Esophagus squamous epithelium (tissue), 5 donors: ENCODE measurements at regions not wholly inside any gene's neighbourhood (a gene's known extent, or its start where the extent isn't known, plus 50 kb on each side); places are given as distances from the start of the nearest gene placed in this dataset.

ENCODE experiments used
- DNase-seq: peaks from one replicate; lab custom pipeline; 2025; lab: John Stamatoyannopoulos, UW
- H3K27ac ChIP-seq, 4 donors: fragments of 200-600 bp; sonication (generic); one replicate each; pipeline ENCODE4 v1.5.1; 2016 to 2019; ENCODE audit warnings: mild to moderate bottlenecking in 1 of 4
- H3K27me3 ChIP-seq, 4 donors: fragments of 200-600 bp; sonication (generic); 1 replicate in 3 of 4; 2 replicates in 1 of 4; pipeline versions ENCODE4 v1.5.1 to v1.6.0; 2017 to 2021; ENCODE audit warnings: antibody characterized with exemption in 1 of 4
- H3K36me3 ChIP-seq, 3 donors: fragments of 200-600 bp; sonication (generic); one replicate each; pipeline ENCODE4 v1.5.1; 2016 to 2019
- H3K4me1 ChIP-seq, 3 donors: fragments of 200-600 bp; sonication (generic); one replicate each; pipeline ENCODE4 v1.5.1; 2017 to 2019
- H3K4me3 ChIP-seq, 4 donors: fragments of 200-600 bp; sonication (generic); 1 replicate in 3 of 4; 2 replicates in 1 of 4; pipeline ENCODE4 v1.5.1; 2016 to 2019; ENCODE audit warnings: mild to moderate bottlenecking in 2 of 4, moderate library complexity in 1 of 4
- H3K9me3 ChIP-seq, 3 donors: fragments of 200-600 bp; sonication (generic); one replicate each; pipeline ENCODE4 v1.5.1; 2016 to 2019
- POLR2A ChIP-seq, 4 donors: fragments of 450-650 bp; IDR thresholded peaks; one replicate each; pipeline ENCODE4 v1.6.1; 2017; ENCODE audit warnings: antibody characterized with exemption in 4 of 4, mild to moderate bottlenecking in 4 of 4, moderate library complexity in 3 of 4
- WGBS, 2 donors: methylation state at CpG; one replicate each; pipeline ENCODE4 v1.1.5; 2018; 5-methylcytosine and 5-hydroxymethylcytosine counted together
- intact Hi-C: fragments of 100-400 bp; cut with DNase I; formaldehyde crosslinking; loops from one replicate; pipeline ENCODE4 v1.15.0; 2022
- TF ChIP-seq, protein P1 (sequence below), 6 experiments: fragments of 450-650 bp in 4 of 6; fragments of 200-600 bp in 2 of 6; sonication (generic) in 2 of 6; IDR thresholded peaks; one replicate each; pipeline ENCODE4 v1.5.1; 2016 to 2019; ENCODE audit warnings: antibody characterized with exemption in 6 of 6, mild to moderate bottlenecking in 4 of 6, moderate library complexity in 4 of 6
- donor health status: DM: yes; HTN: yes; CAD: no.

DNA sequence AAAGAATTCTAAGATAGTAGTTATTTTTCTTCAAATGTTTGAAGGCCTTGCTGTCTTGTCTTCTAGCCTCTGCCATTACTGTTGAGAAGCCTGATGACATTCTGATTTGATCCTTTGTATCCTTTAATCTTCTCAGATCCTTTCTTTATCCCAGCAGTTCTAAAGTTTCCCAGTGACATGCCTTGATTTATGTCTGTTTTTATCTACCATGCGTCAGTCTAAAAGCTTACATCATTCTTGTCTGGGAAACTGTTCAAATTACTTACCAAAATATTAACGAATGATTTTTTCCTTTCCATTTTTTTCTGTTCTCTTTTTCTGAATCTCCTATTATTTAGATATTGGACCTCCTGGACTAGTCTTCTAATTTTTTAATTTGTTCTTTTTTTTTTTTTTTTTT, 78.3 kb upstream of the HELT start:
- Histone ChIP-seq H3K27me3 (peaks cover 0 to 4% (median 0%) of the 10 kb centered on the region in 4 donors), H3K9me3 (no peaks in the 10 kb centered on the region), H3K4me1 (peaks cover 0 to 8% (median 2%) of the 10 kb centered on the region in 3 donors), H3K4me3 (no peak overlapping the region), H3K36me3 (no peaks in the 10 kb centered on the region), H3K27ac (no peak overlapping the region)
- DNase-seq, result no peak
- intact Hi-C loops, result no loop called here
- 58 to 76% methylated on average over 2 of the region's 2 CpGs for WGBS, 2 donors
- TF ChIP-seq POLR2A (IDR thresholded peaks at IDR 0.05), result no peak
- TF ChIP-seq, protein P1, sequence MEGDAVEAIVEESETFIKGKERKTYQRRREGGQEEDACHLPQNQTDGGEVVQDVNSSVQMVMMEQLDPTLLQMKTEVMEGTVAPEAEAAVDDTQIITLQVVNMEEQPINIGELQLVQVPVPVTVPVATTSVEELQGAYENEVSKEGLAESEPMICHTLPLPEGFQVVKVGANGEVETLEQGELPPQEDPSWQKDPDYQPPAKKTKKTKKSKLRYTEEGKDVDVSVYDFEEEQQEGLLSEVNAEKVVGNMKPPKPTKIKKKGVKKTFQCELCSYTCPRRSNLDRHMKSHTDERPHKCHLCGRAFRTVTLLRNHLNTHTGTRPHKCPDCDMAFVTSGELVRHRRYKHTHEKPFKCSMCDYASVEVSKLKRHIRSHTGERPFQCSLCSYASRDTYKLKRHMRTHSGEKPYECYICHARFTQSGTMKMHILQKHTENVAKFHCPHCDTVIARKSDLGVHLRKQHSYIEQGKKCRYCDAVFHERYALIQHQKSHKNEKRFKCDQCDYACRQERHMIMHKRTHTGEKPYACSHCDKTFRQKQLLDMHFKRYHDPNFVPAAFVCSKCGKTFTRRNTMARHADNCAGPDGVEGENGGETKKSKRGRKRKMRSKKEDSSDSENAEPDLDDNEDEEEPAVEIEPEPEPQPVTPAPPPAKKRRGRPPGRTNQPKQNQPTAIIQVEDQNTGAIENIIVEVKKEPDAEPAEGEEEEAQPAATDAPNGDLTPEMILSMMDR (IDR thresholded peaks at IDR 0.05), result no peak

DNA sequence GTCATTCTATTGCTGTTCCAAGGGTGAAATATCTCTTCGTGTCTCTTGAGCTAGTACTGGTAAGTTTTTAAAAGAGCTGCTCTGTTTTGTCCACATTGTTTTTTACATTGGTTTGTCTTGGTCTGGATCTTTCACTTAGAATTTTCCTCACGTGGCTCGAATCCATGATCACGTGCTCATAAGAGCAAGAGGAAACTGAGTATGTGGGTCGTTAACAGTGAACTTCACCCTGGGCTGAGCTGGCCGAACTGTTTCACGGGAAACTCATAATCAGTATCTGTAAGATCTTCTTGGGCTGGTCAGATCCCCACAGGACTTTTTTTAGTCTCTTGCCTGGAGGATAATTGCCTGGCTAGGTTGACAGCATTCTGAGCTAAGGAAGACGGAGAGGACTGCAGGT, 77.8 kb upstream of the HELT start:
- DNase-seq, result no peak
- TF ChIP-seq, protein P1 (IDR thresholded peaks at IDR 0.05), result no peak
- no peak for TF ChIP-seq POLR2A (IDR thresholded peaks at IDR 0.05)
- intact Hi-C loops, result no loop called here
- H3K4me3 ChIP-seq, result no peak overlapping the region
- no peaks in the 10 kb centered on the region for H3K9me3 ChIP-seq
- no peaks in the 10 kb centered on the region for H3K36me3 ChIP-seq
- H3K27ac ChIP-seq, result no peak overlapping the region
- H3K4me1 ChIP-seq, result peaks cover 0 to 8% (median 2%) of the 10 kb centered on the region in 3 donors
- WGBS, 2 donors, result 89 to 96% methylated on average over 7 to 8 of the region's 8 CpGs
- peaks cover 0 to 4% (median 0%) of the 10 kb centered on the region in 4 donors for H3K27me3 ChIP-seq

DNA sequence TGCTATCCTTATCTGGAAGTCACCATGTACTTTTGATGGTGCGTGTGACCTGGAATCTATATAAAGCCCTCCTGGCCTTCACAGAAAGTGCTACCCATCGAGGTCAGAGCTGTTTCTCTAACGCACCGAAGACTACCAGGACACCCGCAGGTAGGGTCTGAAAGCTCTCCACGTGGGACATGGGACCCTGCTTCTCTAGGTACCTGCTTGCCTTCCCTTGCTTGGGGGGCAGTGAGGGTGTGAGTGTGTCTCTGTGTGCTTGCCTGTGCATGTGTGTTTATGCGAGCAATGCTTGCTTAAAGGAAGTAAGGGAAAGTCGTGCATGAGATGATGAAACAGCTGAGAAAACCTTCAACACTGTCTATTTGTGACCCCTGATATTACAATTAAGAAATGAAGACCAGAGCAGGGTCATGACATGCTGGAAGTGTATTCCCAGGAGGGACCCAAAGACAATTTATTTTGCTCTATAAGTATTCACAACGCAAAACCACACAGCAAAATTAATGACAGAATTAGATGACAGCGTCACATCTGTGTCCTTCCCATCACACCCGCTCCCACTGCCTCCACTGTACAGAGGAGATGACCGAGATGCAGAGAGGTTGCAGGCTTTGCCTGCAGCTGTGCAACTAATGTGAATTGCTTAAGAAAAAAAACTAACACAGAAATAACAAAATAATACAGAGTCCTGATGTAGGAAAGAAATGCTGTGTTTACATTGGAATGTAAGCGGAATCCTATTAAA, 76.4 kb upstream of the HELT start:
- Histone ChIP-seq H3K4me3 (no peak overlapping the region), H3K27me3 (peaks cover 0 to 8% (median 0%) of the 10 kb centered on the region in 4 donors), H3K27ac (no peak overlapping the region), H3K9me3 (no peaks in the 10 kb centered on the region), H3K4me1 (peaks cover 0 to 8% (median 2%) of the 10 kb centered on the region in 3 donors), H3K36me3 (no peaks in the 10 kb centered on the region)
- no peak for TF ChIP-seq POLR2A (IDR thresholded peaks at IDR 0.05)
- TF ChIP-seq, protein P1 (IDR thresholded peaks at IDR 0.05), result no peak
- intact Hi-C loops, result no loop called here
- DNase-seq, result no peak
- WGBS, 2 donors, result 67 to 69% methylated on average over 12 to 13 of the region's 13 CpGs

DNA sequence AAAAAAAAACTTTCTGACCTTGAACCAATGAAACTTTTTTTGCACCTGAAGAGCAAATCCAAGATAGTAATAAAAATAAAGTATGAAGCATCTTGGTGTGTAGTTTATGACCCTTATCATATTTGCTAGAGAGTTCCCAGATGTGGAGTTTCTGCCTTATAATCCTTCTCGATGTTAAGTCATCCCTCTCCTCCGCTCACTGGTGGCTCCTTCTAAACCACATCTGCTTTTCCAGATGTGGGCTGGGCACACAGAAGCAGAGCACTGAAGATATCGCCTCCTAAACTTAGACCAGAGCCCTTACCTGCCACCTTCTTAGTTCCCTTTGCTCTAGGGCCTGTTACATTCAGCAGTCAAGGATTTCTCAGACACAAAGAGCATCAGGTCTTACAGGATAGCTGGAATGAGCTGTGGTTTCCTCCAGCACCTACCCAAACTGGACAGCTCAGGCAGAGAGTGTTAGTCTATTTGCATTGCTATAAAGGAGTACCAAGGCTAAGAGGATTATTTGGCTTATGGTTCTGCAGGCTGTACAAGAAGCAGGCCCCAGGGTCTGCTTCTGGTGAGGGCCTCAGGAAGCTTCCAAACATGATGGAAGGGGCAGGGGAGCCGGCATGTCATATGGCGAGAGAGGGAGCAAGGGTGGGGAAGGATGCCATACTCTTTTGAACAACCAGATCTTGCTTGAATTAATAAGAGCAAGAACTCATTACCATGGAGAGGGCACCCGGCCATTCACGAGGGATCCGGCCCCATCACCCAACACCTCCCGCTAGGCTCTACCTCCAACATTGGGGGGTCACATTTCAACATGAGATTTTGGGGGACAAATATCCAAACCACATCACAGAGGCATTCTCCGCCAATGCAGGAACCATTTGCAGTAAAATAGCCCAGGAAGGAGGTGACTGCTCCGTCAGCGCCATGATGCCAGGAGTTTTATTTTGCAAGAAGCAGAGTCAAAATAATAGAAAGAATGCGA, 75.6 kb upstream of the HELT start:
- Histone ChIP-seq H3K27me3 (peaks cover 0 to 15% (median 0%) of the 10 kb centered on the region in 4 donors), H3K27ac (no peak overlapping the region), H3K9me3 (no peaks in the 10 kb centered on the region), H3K4me3 (no peak overlapping the region), H3K4me1 (peaks cover 0 to under 1% (median 0%) of the 10 kb centered on the region in 3 donors), H3K36me3 (no peaks in the 10 kb centered on the region)
- no peak for DNase-seq
- no peak for TF ChIP-seq POLR2A (IDR thresholded peaks at IDR 0.05)
- TF ChIP-seq, protein P1 (IDR thresholded peaks at IDR 0.05), result no peak
- 85 to 86% methylated on average over 13 of the region's 13 CpGs for WGBS, 2 donors
- intact Hi-C loops, result no loop called here
